ENCODE measurements at regions not wholly inside any gene's neighbourhood (a gene's known extent, or its start where the extent isn't known, plus 50 kb on each side); places are given as distances from the start of the nearest gene placed in this dataset.

GRCh38 chr10:90435296-90435695 lies 422.5 kb downstream of the HTR7 start:
- no peak for TF ChIP-seq POLR2A (IDR thresholded peaks at IDR 0.05; ENCODE audit: low read depth)
- no peak for TF ChIP-seq CTCF (IDR thresholded peaks at IDR 0.05)

All from esophagus muscularis mucosa (tissue), 3 donors.